IMR-90 (cell line): ENCODE measurements at regions not wholly inside any gene's neighbourhood (a gene's known extent, or its start where the extent isn't known, plus 50 kb on each side); places are given as distances from the start of the nearest gene placed in this dataset.
"Not testable (repeated sequence)": the region's sequence is repeated elsewhere in the genome, so short reads cannot be mapped to it uniquely, and the experiment has no call there.

Source experiments
- ATAC-seq: fragments of 200-7000 bp; cut with Tn5 transposase; 2 replicates; pipeline ENCODE4 v1.9.1; 2020; ENCODE audit warnings: low read depth, mild to moderate bottlenecking, moderate library complexity
- BruUV-seq: library from RNA; stranded (reverse); fragments of 400-500 nt; replicated peaks from 2 replicates; lab custom pipeline; 2021; lab: Mats Ljungman, UMichigan
- CTCF ChIA-PET: fragments of 300-600 bp; formaldehyde crosslinking; extraction: SDS; loops from one replicate; lab custom pipeline; 2021; ENCODE audit warnings: antibody characterized with exemption; lab: Yijun Ruan, JAX
- POLR2A ChIA-PET: fragments of 300-600 bp; sonication (Branson Sonifier 250); formaldehyde crosslinking; loops from one replicate; lab custom pipeline; 2022; ENCODE audit warnings: antibody characterized with exemption; ENCODE audit not compliant: unreplicated experiment; lab: Charles Lee
- DNase-seq: peaks from one replicate; pipeline ENCODE4 v3.0.0; 2013
- H2AFZ ChIP-seq: replicated peaks from 2 replicates; pipeline ENCODE3; 2013; ENCODE audit warnings: low read length, mild to moderate bottlenecking; ENCODE audit not compliant: poor library complexity
- H2AK5ac ChIP-seq: 2 replicates; pipeline ENCODE4 v1.6.1; 2013; ENCODE audit warnings: low read depth, low read length, inconsistent platforms
- H2AK9ac ChIP-seq: replicated peaks from 2 replicates; pipeline ENCODE3; 2013; ENCODE audit warnings: mild to moderate bottlenecking, low read depth, low read length, moderate library complexity; ENCODE audit not compliant: poor library complexity
- H2BK120ac ChIP-seq: 2 replicates; pipeline ENCODE4 v1.6.1; 2013; ENCODE audit warnings: low read depth, low read length, inconsistent platforms
- H2BK15ac ChIP-seq: 3 replicates; pipeline ENCODE4 v1.6.1; 2013; ENCODE audit warnings: low read depth, low read length, inconsistent platforms
- H2BK20ac ChIP-seq: 2 replicates; pipeline ENCODE4 v1.6.1; 2013; ENCODE audit warnings: low read depth, mild to moderate bottlenecking, inconsistent platforms, low read length, moderate library complexity
- H2BK5ac ChIP-seq: 2 replicates; pipeline ENCODE4 v1.6.1; 2013; ENCODE audit warnings: mild to moderate bottlenecking, low read depth, low read length, inconsistent platforms; ENCODE audit not compliant: poor library complexity, severe bottlenecking
- H3K14ac ChIP-seq: replicated peaks from 2 replicates; pipeline ENCODE4 v1.6.1; 2013; ENCODE audit warnings: low read depth, low read length, inconsistent platforms
- H3K18ac ChIP-seq: 2 replicates; pipeline ENCODE4 v1.6.1; 2013; ENCODE audit warnings: low read depth, low read length, control low read depth
- H3K23ac ChIP-seq: 2 replicates; pipeline ENCODE4 v1.6.1; 2013; ENCODE audit warnings: low read depth, low read length, inconsistent platforms
- H3K27ac ChIP-seq: 2 replicates; pipeline ENCODE4 v1.5.1; 2013; ENCODE audit warnings: mild to moderate bottlenecking, control low read depth, low read length; ENCODE audit not compliant: insufficient read depth
- H3K27me3 ChIP-seq: 2 replicates; pipeline ENCODE4 v1.6.1; 2013; ENCODE audit warnings: low read length; ENCODE audit not compliant: control insufficient read depth, insufficient read depth
- H3K36me3 ChIP-seq: 2 replicates; pipeline ENCODE4 v1.6.1; 2013; ENCODE audit warnings: low read length, mixed read lengths; ENCODE audit not compliant: control insufficient read depth, insufficient read depth
- H3K4ac ChIP-seq: 2 replicates; pipeline ENCODE4 v1.6.1; 2013; ENCODE audit warnings: low read depth, low read length, inconsistent platforms
- H3K4me1 ChIP-seq: 2 replicates; pipeline ENCODE4 v1.6.1; 2013; ENCODE audit warnings: low read length, mixed read lengths; ENCODE audit not compliant: control insufficient read depth, insufficient read depth
- H3K4me2 ChIP-seq: 2 replicates; pipeline ENCODE4 v1.6.1; 2013; ENCODE audit warnings: low read depth, mild to moderate bottlenecking, control low read depth, low read length, moderate library complexity
- H3K4me3 ChIP-seq: 2 replicates; pipeline ENCODE4 v1.5.1; 2013; ENCODE audit warnings: low read depth, mild to moderate bottlenecking, control low read depth, low read length, moderate library complexity; ENCODE audit not compliant: insufficient read depth
- H3K56ac ChIP-seq: 2 replicates; pipeline ENCODE4 v1.6.1; 2013; ENCODE audit warnings: low read length, inconsistent platforms; ENCODE audit not compliant: insufficient read depth; ENCODE audit errors: extremely low read depth
- H3K79me1 ChIP-seq, 2 experiments: 2 replicates each; pipeline ENCODE4 v1.6.1; 2013; ENCODE audit warnings: low read length in 2 of 2, inconsistent platforms in 1 of 2, low read depth in 1 of 2
- H3K9ac ChIP-seq: 2 replicates; pipeline ENCODE4 v1.6.1; 2013; ENCODE audit warnings: low read depth, low read length, control low read depth
- H3K9me1 ChIP-seq: 2 replicates; pipeline ENCODE4 v1.6.1; 2013; ENCODE audit warnings: low read length, inconsistent platforms; ENCODE audit not compliant: insufficient read depth
- H3K9me3 ChIP-seq: 2 replicates; pipeline ENCODE4 v1.6.1; 2013; ENCODE audit warnings: low read length; ENCODE audit not compliant: control insufficient read depth, insufficient read depth
- H4K20me1 ChIP-seq: 2 replicates; pipeline ENCODE4 v1.6.1; 2013; ENCODE audit warnings: low read length, inconsistent platforms; ENCODE audit not compliant: insufficient read depth
- H4K5ac ChIP-seq: 2 replicates; pipeline ENCODE4 v1.6.1; 2013; ENCODE audit warnings: mild to moderate bottlenecking, low read depth, low read length, control low read depth
- H4K8ac ChIP-seq, 2 experiments: 2 replicates each; pipeline ENCODE4 v1.6.1; 2013; ENCODE audit warnings: low read depth in 2 of 2, low read length in 2 of 2, control low read depth in 1 of 2, inconsistent platforms in 1 of 2
- H4K91ac ChIP-seq: 2 replicates; pipeline ENCODE4 v1.6.1; 2013; ENCODE audit warnings: low read depth, low read length, inconsistent platforms; ENCODE audit not compliant: insufficient read depth
- BHLHE40 ChIP-seq: fragments of 150-350 bp; IDR thresholded peaks from 2 replicates; pipeline ENCODE4 v1.6.1; 2016; ENCODE audit warnings: mild to moderate bottlenecking, low read depth, low read length
- MAFK ChIP-seq: IDR thresholded peaks from 2 replicates; pipeline ENCODE4 v1.6.1; 2012; ENCODE audit warnings: low read depth, low read length, improper control_type of control experiment
- NFE2L2 ChIP-seq: fragments of 150-350 bp; IDR thresholded peaks from 2 replicates; pipeline ENCODE4 v1.6.1; 2016; ENCODE audit warnings: low read depth, mild to moderate bottlenecking, low read length
- SMC3 ChIP-seq: fragments of 150-350 bp; IDR thresholded peaks from 2 replicates; pipeline ENCODE4 v1.6.1; 2016; ENCODE audit warnings: low read depth, mild to moderate bottlenecking, antibody characterized with exemption, low read length, moderate library complexity
- USF2 ChIP-seq: fragments of 150-350 bp; IDR thresholded peaks from 2 replicates; pipeline ENCODE4 v1.6.1; 2017; ENCODE audit warnings: mild to moderate bottlenecking, antibody characterized with exemption, low read length, low read depth
- WGBS, 2 experiments: methylation state at CpG; one replicate each; pipeline versions ENCODE4 v1.1.5 to v1.1.7; 2013; ENCODE audit warnings: missing lambda C conversion rate in 2 of 2; ENCODE audit not compliant: insufficient read length in 1 of 2; ENCODE audit errors: extremely low coverage in 2 of 2; 5-methylcytosine and 5-hydroxymethylcytosine counted together
- dilution Hi-C: fragments of 300-500 bp; cut with HindIII; formaldehyde crosslinking; loops from one replicate; pipeline ENCODE4 v1.14.3; 2018; ENCODE audit warnings: low sequenced_read_pairs; ENCODE audit not compliant: unreplicated experiment
- in situ Hi-C: fragments of 300-500 bp; cut with MboI; formaldehyde crosslinking; loops from 3 replicates; pipeline ENCODE4 v1.14.3; 2019; ENCODE audit warnings: low sequenced_read_pairs, inconsistent platforms, mixed read lengths
- intact Hi-C: fragments of 100-400 bp; cut with micrococcal nuclease; formaldehyde crosslinking; loops from 2 replicates; pipeline ENCODE4 v1.10.0; 2022

- no peak overlapping the region for H3K4me2 ChIP-seq
- no peak overlapping the region for H2AFZ ChIP-seq
- H3K9me1 ChIP-seq, result no peaks in the 10 kb centered on the region
- BruUV-seq, result no TSS peak
- H4K5ac ChIP-seq, result no peak overlapping the region
- no peak overlapping the region for H2BK5ac ChIP-seq
- no peak overlapping the region for H4K91ac ChIP-seq
- intact Hi-C loops, result loop anchor here (10.0 kb wide), 1 partner anchor 603 kb away; the partner anchor contains the start of gene ARF1
- no peak overlapping the region for H2AK9ac ChIP-seq
- no peaks in the 10 kb centered on the region for H4K20me1 ChIP-seq
- H3K4me3 ChIP-seq, result no peak overlapping the region
- H3K4ac ChIP-seq, result no peak overlapping the region
- H3K4me1 ChIP-seq, result no peaks in the 10 kb centered on the region
- no peak overlapping the region for H2AK5ac ChIP-seq
- no peak overlapping the region for H3K56ac ChIP-seq
- no peaks in the 10 kb centered on the region for H3K79me1 ChIP-seq
- no peaks in the 10 kb centered on the region for H3K27me3 ChIP-seq
- in situ Hi-C loops, result loop anchor here (25.0 kb wide), 1 partner anchor 455 kb away; the partner anchor contains the start of gene WNT9A
- ChIA-PET CTCF (no interaction called here), POLR2A (no interaction called here)
- H3K27ac ChIP-seq, result no peak overlapping the region
- no peak overlapping the region for H4K8ac ChIP-seq
- DNase-seq, result no peak
- no peak overlapping the region for H3K23ac ChIP-seq
- H3K9me3 ChIP-seq, result no peaks in the 10 kb centered on the region
- H3K9ac ChIP-seq, result no peak overlapping the region
- H3K14ac ChIP-seq, result no peak overlapping the region
- no peak for ATAC-seq
- H3K36me3 ChIP-seq, result no peaks in the 10 kb centered on the region
- no peak overlapping the region for H2BK15ac ChIP-seq
- no peak overlapping the region for H2BK20ac ChIP-seq
- dilution Hi-C loops, result no loop called here
- H2BK120ac ChIP-seq, result no peak overlapping the region
- H3K18ac ChIP-seq, result no peak overlapping the region
- TF ChIP-seq MAFK (peak; percentile 78), SMC3 (no peak), NFE2L2 (no peak), BHLHE40 (no peak), USF2 (no peak)
Measured at GRCh38 chr1:227482023-227482299, 81.4 kb upstream of the ZNF678 start.

- not testable (repeated sequence) for BruUV-seq, H3K14ac ChIP-seq
Measured at GRCh38 chr1:227474072-227474471, 89.3 kb upstream of the ZNF678 start.

More at GRCh38 chr1:227474072-227474471, 89.3 kb upstream of the ZNF678 start:
- H2BK5ac ChIP-seq, H3K36me3 ChIP-seq, H2BK120ac ChIP-seq, dilution Hi-C loops, H2BK15ac ChIP-seq, H3K27me3 ChIP-seq, intact Hi-C loops, H3K9ac ChIP-seq, H3K4me1 ChIP-seq, CTCF ChIA-PET, H2AK9ac ChIP-seq, H4K91ac ChIP-seq, DNase-seq, H3K4me3 ChIP-seq, H3K9me1 ChIP-seq, H3K56ac ChIP-seq, H4K5ac ChIP-seq, H3K4me2 ChIP-seq, H4K8ac ChIP-seq, H3K9me3 ChIP-seq, ATAC-seq, POLR2A ChIA-PET, H4K20me1 ChIP-seq, H2AFZ ChIP-seq, in situ Hi-C loops, H3K27ac ChIP-seq, H3K79me1 ChIP-seq, H3K18ac ChIP-seq, H3K23ac ChIP-seq, H2AK5ac ChIP-seq, H2BK20ac ChIP-seq, H3K4ac ChIP-seq: not testable (repeated sequence)
- no CpG with 5 or more reads among the region's 5 CpGs for WGBS, 2 experiments
